GM10266 (cell line): ENCODE measurements at regions not wholly inside any gene's neighbourhood (a gene's known extent, or its start where the extent isn't known, plus 50 kb on each side); places are given as distances from the start of the nearest gene placed in this dataset.

Source experiments
- DNase-seq: peaks from one replicate; pipeline ENCODE4 v3.0.0; 2012; ENCODE audit errors: extremely low spot score
- CTCF ChIP-seq: IDR thresholded peaks from 2 replicates; pipeline ENCODE4 v1.5.1; 2012; ENCODE audit warnings: mild to moderate bottlenecking, low read depth; ENCODE audit not compliant: control insufficient read depth, insufficient read depth; ENCODE audit errors: missing control alignments

DNA sequence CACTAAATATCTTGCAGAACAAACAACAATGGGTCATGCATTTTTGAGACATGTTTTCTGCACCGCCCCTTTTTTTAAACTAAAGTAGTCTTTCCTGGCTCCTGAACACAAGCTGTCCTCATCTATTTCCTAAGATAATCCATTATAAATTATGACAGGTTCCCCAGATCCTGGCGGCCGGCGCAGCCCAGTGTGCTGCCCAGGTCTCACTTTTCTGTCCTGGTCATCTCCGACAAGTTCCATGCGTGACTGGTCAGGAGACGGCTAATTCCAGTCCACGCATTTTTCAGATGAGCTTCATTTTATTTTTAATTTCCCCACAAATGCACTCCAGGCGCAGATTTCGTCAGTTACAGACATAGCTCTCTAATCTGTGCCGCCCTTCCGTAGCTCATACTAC lies 92.9 kb upstream of the EGFLAM start:
- DNase-seq: no peak
- TF ChIP-seq CTCF: no peak

DNA sequence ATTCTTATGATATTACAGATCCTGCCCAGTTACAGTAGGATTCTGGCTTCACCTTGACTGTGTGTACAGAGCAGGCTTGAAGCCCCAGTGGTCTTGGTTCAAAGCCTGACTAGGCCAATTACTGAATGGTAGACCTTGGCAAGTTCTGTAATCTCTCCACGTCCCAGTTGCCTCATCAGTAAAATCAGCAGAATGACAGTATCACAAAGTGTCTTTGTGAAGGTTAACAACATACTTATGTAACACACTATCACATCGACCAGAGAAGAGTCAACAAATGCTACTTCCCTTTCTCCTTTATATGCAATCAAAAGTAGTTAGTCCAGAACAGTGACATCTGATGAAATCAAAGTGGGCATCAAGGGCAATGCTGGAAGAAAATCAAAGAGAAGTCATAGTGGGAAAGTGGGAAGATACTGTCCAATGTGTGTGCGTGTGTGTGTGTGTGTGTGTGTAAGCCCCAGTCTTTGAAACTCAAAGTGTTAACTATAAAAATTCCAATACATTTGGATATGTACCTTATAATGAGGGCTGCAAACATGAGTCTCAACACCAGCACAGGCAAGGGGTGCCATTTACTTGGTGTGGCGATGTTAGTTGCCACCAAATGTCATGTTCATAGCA lies 93.5 kb upstream of the EGFLAM start:
- TF ChIP-seq CTCF: no peak
- no peak for DNase-seq

GRCh38 chr5:38163636-38164237 lies 94.6 kb upstream of the EGFLAM start:
- no peak for DNase-seq
- no peak for TF ChIP-seq CTCF

DNA sequence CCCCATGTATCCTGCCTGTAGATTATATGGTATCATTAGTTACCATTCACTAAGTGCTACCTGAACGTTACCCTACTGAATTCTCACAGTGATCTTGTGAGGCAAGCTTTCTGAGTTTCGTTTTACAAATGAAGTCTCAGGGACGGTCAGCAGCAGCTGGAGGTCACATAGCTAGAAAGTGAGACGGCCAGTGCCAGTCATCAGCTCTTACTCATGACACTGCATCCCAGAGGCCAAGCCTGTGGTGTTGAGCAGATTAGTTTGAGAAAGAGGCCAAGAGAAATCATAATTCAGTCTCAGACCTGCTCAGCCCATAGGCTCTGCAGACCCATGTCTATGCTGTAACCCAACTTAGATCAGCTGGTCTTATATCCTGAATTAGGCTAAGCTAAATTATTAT lies 95.7 kb upstream of the EGFLAM start:
- TF ChIP-seq CTCF: no peak
- DNase-seq: no peak

- TF ChIP-seq CTCF: no peak
- no peak for DNase-seq
Observed at GRCh38 chr5:38157024-38157423, 101.3 kb upstream of the EGFLAM start.

DNA sequence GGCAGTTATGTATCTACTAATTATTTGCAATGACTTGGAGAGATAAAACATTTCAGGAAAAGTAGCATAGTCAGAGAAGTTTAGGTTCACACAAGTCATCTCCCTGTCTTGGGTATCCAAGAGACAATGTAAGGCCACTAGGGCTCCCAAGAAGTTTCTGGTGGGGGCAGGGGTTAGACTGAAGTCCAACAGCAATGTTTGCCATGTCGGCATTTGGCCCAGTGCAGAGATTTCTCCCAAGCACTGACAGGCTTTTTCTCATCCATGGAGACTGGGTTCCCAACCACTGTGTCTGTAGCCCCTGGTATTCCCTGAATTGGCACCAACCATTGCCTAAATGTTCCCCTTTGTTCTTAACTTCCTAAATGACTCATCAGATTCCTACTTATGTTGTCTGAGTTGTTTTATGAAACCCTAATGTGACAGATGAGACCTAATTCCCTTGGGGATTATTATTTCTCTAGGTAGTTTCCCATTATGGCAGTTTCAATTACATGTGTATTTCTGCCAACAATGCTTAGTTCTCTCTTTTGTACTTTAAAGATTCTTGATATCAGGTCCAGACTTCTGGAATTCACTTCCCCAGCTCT lies 103.6 kb upstream of the EGFLAM start:
- TF ChIP-seq CTCF: no peak
- DNase-seq: no peak

DNA sequence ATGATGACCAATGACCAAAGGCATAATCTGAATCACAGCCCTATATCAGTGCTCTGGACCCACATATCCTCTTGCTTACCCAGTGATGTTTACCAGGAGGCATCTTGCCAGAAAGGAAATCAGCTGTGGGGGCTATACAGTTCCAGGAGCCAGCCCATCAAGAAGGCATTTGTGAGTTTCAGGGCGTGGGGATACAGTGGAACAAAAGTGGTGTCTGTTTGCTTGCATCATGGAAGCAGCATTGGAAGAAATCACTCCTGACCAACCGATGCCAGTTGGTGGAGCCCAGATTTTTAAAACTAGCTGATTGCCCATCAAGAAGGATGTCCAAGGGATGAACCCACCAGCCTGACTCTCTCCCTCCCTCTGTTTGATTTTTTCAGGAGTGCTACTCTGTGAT lies 106.5 kb upstream of the EGFLAM start:
- no peak for DNase-seq

More for the DNA sequence above, 106.5 kb upstream of the EGFLAM start:
- TF ChIP-seq CTCF: no peak
